ENCODE measurements at regions not wholly inside any gene's neighbourhood (a gene's known extent, or its start where the extent isn't known, plus 50 kb on each side); places are given as distances from the start of the nearest gene placed in this dataset.

DNA sequence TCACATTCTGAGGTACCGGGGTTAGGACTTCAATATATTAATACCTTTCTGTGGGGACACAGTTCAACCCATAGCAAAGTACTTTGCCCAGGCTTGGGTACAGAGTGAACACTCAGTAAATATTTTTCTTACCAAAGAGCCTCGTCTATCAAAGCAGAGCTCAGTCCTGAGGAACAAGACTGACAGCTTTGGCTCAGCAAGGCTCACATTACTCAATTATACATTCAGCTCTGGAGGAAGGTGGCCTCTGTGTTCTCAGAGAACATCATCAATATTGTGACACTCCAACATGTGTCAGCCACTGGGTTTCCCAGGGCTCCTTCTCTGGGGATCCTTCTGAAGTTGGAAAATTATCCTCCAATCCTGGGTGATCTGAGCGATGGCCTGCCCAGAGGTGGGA is 186.4 kb downstream of the NMUR2 start:
- TF ChIP-seq ZSCAN20 (CRISPR knock-in tag; IDR thresholded peaks at IDR 0.05) (no peak), MYC (IDR thresholded peaks at IDR 0.05; ENCODE audit: borderline replicate concordance, low read length) (no peak)
- FAIRE-seq, result no peak
- POLR2A ChIA-PET, result interaction anchor here (0.6 kb wide), 1 partner anchor 480 kb away, joined by 3 read pairs; no protein-coding TSS in a partner anchor
- CTCF ChIA-PET, result no interaction called here
- no peak overlapping the region for H3K27ac ChIP-seq
- H3K4me3 ChIP-seq, result no peak overlapping the region
- H3K9me3 ChIP-seq, result no peaks in the 10 kb centered on the region
- 19% methylated on average over 3 of the region's 3 CpGs for WGBS (ENCODE audit: missing lambda C conversion rate)
- DNase-seq (ENCODE audit: low read depth in 1 of 2, low spot score in 1 of 2), result no peak
- no peak for ATAC-seq
- no peaks in the 10 kb centered on the region for H3K4me1 ChIP-seq
- no peak overlapping the region for H3K4me2 ChIP-seq

DNA sequence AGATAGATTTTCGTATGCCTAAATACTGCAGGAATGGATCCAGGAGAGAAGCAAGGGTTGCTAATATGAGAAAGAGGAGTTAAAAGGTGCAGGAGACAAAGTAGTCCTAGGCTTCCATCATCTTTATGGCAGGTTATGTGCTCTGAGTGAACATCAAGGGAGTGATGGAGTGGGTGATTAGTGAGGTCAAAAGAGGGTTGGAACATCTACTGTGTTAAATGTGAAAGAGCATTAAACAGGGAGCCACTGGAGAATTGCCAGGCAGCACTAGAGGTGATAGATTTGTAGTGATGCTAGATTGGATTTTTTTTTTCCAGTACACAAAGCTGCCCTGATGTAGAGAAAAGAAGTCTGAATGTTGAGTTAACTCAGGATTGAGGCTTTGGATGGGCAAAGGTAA is 199.3 kb downstream of the NMUR2 start:
- TF ChIP-seq ESRRA (IDR thresholded peaks at IDR 0.05; ENCODE audit: borderline replicate concordance, low read length) (no peak), PHF8 (IDR thresholded peaks at IDR 0.05; ENCODE audit: borderline replicate concordance, low read depth) (no peak), ZSCAN20 (CRISPR knock-in tag; IDR thresholded peaks at IDR 0.05) (no peak), JUN (IDR thresholded peaks at IDR 0.05) (no peak), HEYL (CRISPR knock-in tag; IDR thresholded peaks at IDR 0.05) (no peak), RAD21 (conservative IDR thresholded peaks at IDR 0.05 in 1 of 2, IDR thresholded peaks at IDR 0.05 in 1 of 2) (no peak)
- DNase-seq (ENCODE audit: low read depth in 1 of 2, low spot score in 1 of 2) (no peak), FAIRE-seq (no peak), ATAC-seq (no peak)
- Histone ChIP-seq H3K9me3 (no peaks in the 10 kb centered on the region), H3K27ac (no peak overlapping the region), H3K4me3 (no peak overlapping the region), H3K4me1 (no peaks in the 10 kb centered on the region), H3K4me2 (no peak overlapping the region)
- WGBS (ENCODE audit: missing lambda C conversion rate), result 5% methylated on average over 1 of the region's 1 CpG
- CTCF ChIA-PET, result interaction anchor here (0.6 to 0.7 kb wide), 2 partner anchors 63 to 97 kb away, joined by 3 read pairs; no protein-coding TSS in a partner anchor
- POLR2A ChIA-PET, result no interaction called here

DNA sequence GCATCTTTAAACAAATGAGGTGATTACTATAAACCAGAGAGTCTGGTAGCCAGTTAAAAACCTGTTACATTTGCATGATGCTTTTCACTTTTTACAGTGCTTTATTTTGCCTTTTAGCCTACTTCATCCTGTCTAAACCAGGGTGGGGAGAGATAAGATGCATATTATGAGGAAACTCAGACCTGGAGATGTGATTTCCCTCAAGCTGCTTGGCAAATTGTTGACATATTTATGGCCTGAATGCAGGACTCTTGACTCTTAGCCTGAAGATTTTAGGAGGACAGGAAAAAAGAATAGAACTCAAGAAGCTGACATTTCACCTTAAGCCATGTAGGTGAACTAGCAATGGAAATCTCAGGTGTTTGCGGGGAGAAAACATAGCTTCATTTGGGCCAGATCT is 202.8 kb downstream of the NMUR2 start:
- H3K4me3 ChIP-seq, result no peak overlapping the region
- ChIA-PET CTCF (no interaction called here), POLR2A (no interaction called here)
- TF ChIP-seq MAFK (IDR thresholded peaks at IDR 0.05; ENCODE audit: partially characterized antibody) (no peak), FOSL2 (IDR thresholded peaks at IDR 0.05) (no peak), FOSL2 (CRISPR knock-in tag; IDR thresholded peaks at IDR 0.05) (no peak), CBX8 (IDR thresholded peaks at IDR 0.05) (no peak), CHD4 (IDR thresholded peaks at IDR 0.05; ENCODE audit: borderline replicate concordance) (no peak), CHD2 (IDR thresholded peaks at IDR 0.05; ENCODE audit: low read length, partially characterized antibody) (no peak), FOXS1 (CRISPR knock-in tag; IDR thresholded peaks at IDR 0.05) (no peak), JUNB (IDR thresholded peaks at IDR 0.05) (no peak), ZFP36 (IDR thresholded peaks at IDR 0.05; ENCODE audit: borderline replicate concordance, partially characterized antibody) (no peak), GATA3 (IDR thresholded peaks at IDR 0.05; ENCODE audit: borderline replicate concordance) (no peak), SMC3 (IDR thresholded peaks at IDR 0.05) (no peak), PHF8 (IDR thresholded peaks at IDR 0.05; ENCODE audit: borderline replicate concordance, low read depth) (no peak), KDM5A (IDR thresholded peaks at IDR 0.05) (no peak), FOSB (CRISPR knock-in tag; IDR thresholded peaks at IDR 0.05) (no peak), HOXA7 (CRISPR knock-in tag; IDR thresholded peaks at IDR 0.05) (no peak)
- TF ChIP-seq, protein P1, sequence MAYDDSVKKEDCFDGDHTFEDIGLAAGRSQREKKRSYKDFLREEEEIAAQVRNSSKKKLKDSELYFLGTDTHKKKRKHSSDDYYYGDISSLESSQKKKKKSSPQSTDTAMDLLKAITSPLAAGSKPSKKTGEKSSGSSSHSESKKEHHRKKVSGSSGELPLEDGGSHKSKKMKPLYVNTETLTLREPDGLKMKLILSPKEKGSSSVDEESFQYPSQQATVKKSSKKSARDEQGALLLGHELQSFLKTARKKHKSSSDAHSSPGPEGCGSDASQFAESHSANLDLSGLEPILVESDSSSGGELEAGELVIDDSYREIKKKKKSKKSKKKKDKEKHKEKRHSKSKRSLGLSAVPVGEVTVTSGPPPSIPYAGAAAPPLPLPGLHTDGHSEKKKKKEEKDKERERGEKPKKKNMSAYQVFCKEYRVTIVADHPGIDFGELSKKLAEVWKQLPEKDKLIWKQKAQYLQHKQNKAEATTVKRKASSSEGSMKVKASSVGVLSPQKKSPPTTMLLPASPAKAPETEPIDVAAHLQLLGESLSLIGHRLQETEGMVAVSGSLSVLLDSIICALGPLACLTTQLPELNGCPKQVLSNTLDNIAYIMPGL (CRISPR knock-in tag; IDR thresholded peaks at IDR 0.05; ENCODE audit: borderline replicate concordance), result no peak
- TF ChIP-seq, protein P2, sequence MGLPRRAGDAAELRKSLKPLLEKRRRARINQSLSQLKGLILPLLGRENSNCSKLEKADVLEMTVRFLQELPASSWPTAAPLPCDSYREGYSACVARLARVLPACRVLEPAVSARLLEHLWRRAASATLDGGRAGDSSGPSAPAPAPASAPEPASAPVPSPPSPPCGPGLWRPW (IDR thresholded peaks at IDR 0.05), result no peak
- TF ChIP-seq, protein P3, sequence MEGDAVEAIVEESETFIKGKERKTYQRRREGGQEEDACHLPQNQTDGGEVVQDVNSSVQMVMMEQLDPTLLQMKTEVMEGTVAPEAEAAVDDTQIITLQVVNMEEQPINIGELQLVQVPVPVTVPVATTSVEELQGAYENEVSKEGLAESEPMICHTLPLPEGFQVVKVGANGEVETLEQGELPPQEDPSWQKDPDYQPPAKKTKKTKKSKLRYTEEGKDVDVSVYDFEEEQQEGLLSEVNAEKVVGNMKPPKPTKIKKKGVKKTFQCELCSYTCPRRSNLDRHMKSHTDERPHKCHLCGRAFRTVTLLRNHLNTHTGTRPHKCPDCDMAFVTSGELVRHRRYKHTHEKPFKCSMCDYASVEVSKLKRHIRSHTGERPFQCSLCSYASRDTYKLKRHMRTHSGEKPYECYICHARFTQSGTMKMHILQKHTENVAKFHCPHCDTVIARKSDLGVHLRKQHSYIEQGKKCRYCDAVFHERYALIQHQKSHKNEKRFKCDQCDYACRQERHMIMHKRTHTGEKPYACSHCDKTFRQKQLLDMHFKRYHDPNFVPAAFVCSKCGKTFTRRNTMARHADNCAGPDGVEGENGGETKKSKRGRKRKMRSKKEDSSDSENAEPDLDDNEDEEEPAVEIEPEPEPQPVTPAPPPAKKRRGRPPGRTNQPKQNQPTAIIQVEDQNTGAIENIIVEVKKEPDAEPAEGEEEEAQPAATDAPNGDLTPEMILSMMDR (IDR thresholded peaks at IDR 0.05), result no peak
- H3K27ac ChIP-seq, result no peak overlapping the region
- ATAC-seq (no peak), FAIRE-seq (no peak), DNase-seq (ENCODE audit: low read depth in 1 of 2, low spot score in 1 of 2) (no peak)
- no peak overlapping the region for H3K4me2 ChIP-seq
- 93% methylated on average over 1 of the region's 1 CpG for WGBS (ENCODE audit: missing lambda C conversion rate)
- H3K4me1 ChIP-seq, result no peaks in the 10 kb centered on the region
- H3K9me3 ChIP-seq, result no peaks in the 10 kb centered on the region
